ENCODE measurements at regions not wholly inside any gene's neighbourhood (a gene's known extent, or its start where the extent isn't known, plus 50 kb on each side); places are given as distances from the start of the nearest gene placed in this dataset.

- Histone ChIP-seq H4K20me1 (no peaks in the 10 kb centered on the region), H3K36me3 (no peaks in the 10 kb centered on the region), H3K4me2 (no peak overlapping the region), H3K9me3 (replicated peaks in 1 of 11) (peaks cover 6 to 20% (median 15%) of the 10 kb centered on the region in 11 experiments; a peak in 20 of 22 replicates), H3K4me3 (no peak overlapping the region), H3K4me1 (0 out of 20 replicates have a peak, but pooled peaks cover 0 to 5% (median 0%) of the 10 kb centered on the region in 10 experiments), H3K9ac (no peak overlapping the region), H3K27me3 (no peaks in the 10 kb centered on the region), H3K27ac (no peak overlapping the region)
- TF ChIP-seq Cebpa-rat (IDR thresholded peaks at IDR 0.05), result no peak
Measured at GRCh38 chr10:105706281-105707026, 1065.4 kb downstream of the SORCS3 start.

- Histone ChIP-seq H3K4me3 (no peak overlapping the region), H3K4me1 (no peaks in the 10 kb centered on the region), H4K20me1 (no peaks in the 10 kb centered on the region), H3K4me2 (no peak overlapping the region), H3K36me3 (no peaks in the 10 kb centered on the region), H3K27me3 (no peaks in the 10 kb centered on the region), H3K9ac (no peak overlapping the region), H3K9me3 (replicated peaks in 1 of 11) (no peaks in the 10 kb centered on the region), H3K27ac (no peak overlapping the region)
- no peak for TF ChIP-seq Cebpa-rat (IDR thresholded peaks at IDR 0.05)
Measured at GRCh38 chr10:105702211-105702610, 1061.1 kb downstream of the SORCS3 start.

DNA sequence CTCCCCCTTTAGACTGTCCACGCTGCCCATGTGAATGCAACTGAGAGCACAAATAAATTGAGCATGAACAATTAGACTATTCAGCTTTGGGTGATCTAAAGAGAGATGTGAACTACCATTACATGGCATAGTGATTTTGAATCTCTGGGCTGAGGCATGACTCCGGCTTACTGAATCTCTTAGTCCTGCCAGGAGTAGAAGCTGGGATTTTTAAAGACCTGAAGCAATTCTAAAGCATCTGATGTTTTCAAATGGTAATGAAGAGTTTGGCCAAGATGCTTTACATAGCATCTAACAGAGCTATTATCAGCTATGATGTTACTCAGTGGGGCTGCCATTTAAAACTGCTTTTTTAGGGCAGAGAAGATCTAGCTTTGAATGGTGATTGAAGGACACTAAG lies 1059.1 kb downstream of the SORCS3 start:
- TF ChIP-seq Cebpa-rat (IDR thresholded peaks at IDR 0.05), result no peak
- H3K4me3 ChIP-seq, result no peak overlapping the region
- H3K27me3 ChIP-seq, result no peaks in the 10 kb centered on the region

DNA sequence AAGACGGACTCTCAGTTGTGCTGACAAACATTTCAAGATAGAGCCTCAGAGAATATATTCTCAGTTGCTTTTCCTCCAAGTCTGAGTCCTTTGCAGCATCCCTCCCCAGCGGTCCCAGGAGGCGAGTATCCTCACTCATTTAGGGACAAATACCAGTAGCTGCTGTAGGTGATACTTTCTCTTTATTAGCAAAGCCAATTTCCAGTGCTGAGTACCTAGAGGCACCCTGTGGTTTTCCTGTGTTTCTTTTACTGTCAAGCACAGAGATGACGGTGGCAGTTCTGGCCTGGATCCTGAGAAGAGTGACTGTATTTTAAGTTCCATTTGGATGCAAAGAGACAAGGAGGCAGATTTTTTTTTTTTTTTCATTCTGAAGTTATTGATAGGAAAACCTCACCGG lies 1058.4 kb downstream of the SORCS3 start:
- Histone ChIP-seq H3K4me1 (no peaks in the 10 kb centered on the region), H4K20me1 (no peaks in the 10 kb centered on the region), H3K9ac (no peak overlapping the region), H3K27me3 (no peaks in the 10 kb centered on the region), H3K4me2 (no peak overlapping the region), H3K4me3 (no peak overlapping the region), H3K36me3 (no peaks in the 10 kb centered on the region), H3K27ac (no peak overlapping the region), H3K9me3 (replicated peaks in 1 of 11) (no peaks in the 10 kb centered on the region)
- no peak for TF ChIP-seq Cebpa-rat (IDR thresholded peaks at IDR 0.05)

More for the DNA sequence above, 1059.1 kb downstream of the SORCS3 start:
- Histone ChIP-seq H3K9me3 (replicated peaks in 1 of 11) (no peaks in the 10 kb centered on the region), H4K20me1 (no peaks in the 10 kb centered on the region), H3K27ac (no peak overlapping the region), H3K9ac (no peak overlapping the region), H3K4me2 (no peak overlapping the region), H3K4me1 (no peaks in the 10 kb centered on the region), H3K36me3 (no peaks in the 10 kb centered on the region)

DNA sequence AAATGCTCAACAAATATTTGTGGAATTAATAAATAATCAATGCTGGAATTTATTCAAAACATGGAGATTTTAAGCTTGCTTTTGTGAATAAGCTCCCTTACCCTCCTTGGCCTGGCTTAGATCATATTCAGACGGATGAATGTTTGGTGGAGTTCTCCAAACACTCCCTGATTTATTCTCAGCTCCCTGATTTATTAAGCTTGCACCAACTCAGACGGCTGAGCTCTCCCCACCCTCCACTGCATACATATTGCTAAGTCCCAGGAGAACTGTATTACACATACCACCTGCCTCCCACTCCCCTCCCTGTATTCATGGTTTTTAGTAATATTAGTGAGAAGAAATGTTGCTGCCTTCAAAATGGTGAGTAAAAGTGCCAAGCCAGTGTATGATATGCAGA lies 1057.5 kb downstream of the SORCS3 start:
- H3K9me3 ChIP-seq (replicated peaks in 1 of 11), result no peaks in the 10 kb centered on the region
- no peak overlapping the region for H3K4me2 ChIP-seq
- H3K9ac ChIP-seq, result no peak overlapping the region
- H3K27me3 ChIP-seq, result no peaks in the 10 kb centered on the region
- H3K4me3 ChIP-seq, result no peak overlapping the region
- no peak overlapping the region for H3K27ac ChIP-seq
- TF ChIP-seq Cebpa-rat (IDR thresholded peaks at IDR 0.05), result no peak
- no peaks in the 10 kb centered on the region for H4K20me1 ChIP-seq
- no peaks in the 10 kb centered on the region for H3K36me3 ChIP-seq
- no peaks in the 10 kb centered on the region for H3K4me1 ChIP-seq

DNA sequence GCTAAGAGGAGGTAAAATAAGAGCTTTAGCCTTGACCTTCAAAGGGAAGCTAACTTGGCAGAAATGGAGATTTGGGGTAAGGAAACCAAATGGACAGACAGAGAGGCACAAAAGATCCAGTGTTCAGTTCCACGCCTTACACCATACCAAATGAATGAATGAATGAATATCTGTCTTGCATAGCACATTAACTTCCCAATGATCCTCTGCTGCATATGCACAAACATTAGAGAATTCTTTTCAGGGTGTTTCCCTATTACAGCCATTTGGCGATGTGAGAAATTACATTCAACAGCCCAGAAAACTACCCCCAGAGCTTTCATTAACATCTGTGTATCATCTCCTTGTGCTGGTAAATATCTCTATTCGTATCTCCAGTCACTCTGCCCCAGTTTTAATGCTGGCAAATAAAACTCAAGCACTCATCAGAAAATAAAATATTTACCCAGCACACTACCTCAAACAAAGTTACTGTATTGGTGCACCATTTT lies 1056.2 kb downstream of the SORCS3 start:
- no peak overlapping the region for H3K9ac ChIP-seq
- H3K4me2 ChIP-seq, result no peak overlapping the region
- no peaks in the 10 kb centered on the region for H3K9me3 ChIP-seq (replicated peaks in 1 of 11)
- TF ChIP-seq Cebpa-rat (IDR thresholded peaks at IDR 0.05), result no peak
- no peaks in the 10 kb centered on the region for H3K36me3 ChIP-seq
- H3K4me3 ChIP-seq, result no peak overlapping the region
- no peaks in the 10 kb centered on the region for H3K4me1 ChIP-seq
- no peaks in the 10 kb centered on the region for H4K20me1 ChIP-seq
- H3K27ac ChIP-seq, result no peak overlapping the region
- no peaks in the 10 kb centered on the region for H3K27me3 ChIP-seq

- no peak for TF ChIP-seq Cebpa-rat (IDR thresholded peaks at IDR 0.05)
- H3K27me3 ChIP-seq, result no peaks in the 10 kb centered on the region
- no peak overlapping the region for H3K4me3 ChIP-seq
- H3K9ac ChIP-seq, result no peak overlapping the region
- no peaks in the 10 kb centered on the region for H3K4me1 ChIP-seq
- H3K27ac ChIP-seq, result no peak overlapping the region
- no peak overlapping the region for H3K4me2 ChIP-seq
- no peaks in the 10 kb centered on the region for H3K9me3 ChIP-seq (replicated peaks in 1 of 11)
- H4K20me1 ChIP-seq, result no peaks in the 10 kb centered on the region
- no peaks in the 10 kb centered on the region for H3K36me3 ChIP-seq
Measured at GRCh38 chr10:105691811-105692210, 1050.7 kb downstream of the SORCS3 start.

DNA sequence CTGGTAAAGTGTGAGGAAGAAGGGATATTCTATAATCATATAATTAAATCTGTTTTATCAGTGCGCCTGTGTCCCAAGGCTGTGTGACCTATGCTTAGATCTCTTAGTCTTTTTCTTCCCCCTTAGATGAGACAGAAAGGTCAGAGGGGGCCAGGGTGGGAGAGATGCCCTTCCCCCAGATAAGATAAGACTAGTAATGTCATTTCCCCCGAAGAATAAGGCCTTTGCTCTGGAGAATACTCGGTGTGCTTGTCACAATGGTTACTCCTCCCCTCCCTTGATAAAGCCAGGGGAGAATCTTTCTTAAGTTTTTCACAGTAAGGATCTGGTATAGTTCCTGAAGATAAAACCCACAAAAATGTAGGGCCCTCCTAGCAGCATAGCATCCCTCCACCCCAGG lies 1041.8 kb downstream of the SORCS3 start:
- Histone ChIP-seq H3K27ac (no peak overlapping the region), H3K9me3 (replicated peaks in 1 of 11) (peaks cover 0 to 13% (median 10%) of the 10 kb centered on the region in 11 experiments; a peak in 7 of 22 replicates), H3K4me3 (no peak overlapping the region), H3K4me2 (no peak overlapping the region), H3K27me3 (no peaks in the 10 kb centered on the region), H4K20me1 (no peaks in the 10 kb centered on the region), H3K36me3 (no peaks in the 10 kb centered on the region), H3K4me1 (no peaks in the 10 kb centered on the region), H3K9ac (no peak overlapping the region)
- TF ChIP-seq Cebpa-rat (IDR thresholded peaks at IDR 0.05), result no peak

DNA sequence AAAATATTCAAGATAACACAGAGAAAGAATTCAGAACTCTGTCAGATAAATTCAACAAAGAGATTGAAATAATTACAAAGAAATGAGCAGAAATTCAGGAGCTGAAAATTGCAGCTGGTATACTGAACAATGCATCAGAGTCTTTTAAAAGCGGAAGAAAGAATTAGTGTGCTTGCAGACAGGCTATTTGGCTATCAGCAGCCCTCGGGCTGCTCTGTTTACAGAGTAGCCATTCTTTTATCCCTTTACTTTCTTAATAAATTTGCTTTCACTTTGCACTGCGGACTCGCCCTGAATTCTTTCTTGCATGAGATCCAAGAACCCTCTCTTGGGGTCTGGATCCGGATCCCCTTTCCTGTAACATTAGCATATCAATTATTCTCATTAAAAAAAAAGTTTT lies 1040.0 kb downstream of the SORCS3 start:
- H3K27me3 ChIP-seq, result no peaks in the 10 kb centered on the region
- no peak overlapping the region for H3K9ac ChIP-seq
- TF ChIP-seq Cebpa-rat (IDR thresholded peaks at IDR 0.05), result no peak
- H3K27ac ChIP-seq, result no peak overlapping the region
- no peaks in the 10 kb centered on the region for H3K36me3 ChIP-seq
- peaks cover 0 to 13% (median 10%) of the 10 kb centered on the region in 11 experiments; a peak in 7 of 22 replicates for H3K9me3 ChIP-seq (replicated peaks in 1 of 11)
- H3K4me1 ChIP-seq, result no peaks in the 10 kb centered on the region
- H4K20me1 ChIP-seq, result no peaks in the 10 kb centered on the region
- no peak overlapping the region for H3K4me3 ChIP-seq
- H3K4me2 ChIP-seq, result no peak overlapping the region

DNA sequence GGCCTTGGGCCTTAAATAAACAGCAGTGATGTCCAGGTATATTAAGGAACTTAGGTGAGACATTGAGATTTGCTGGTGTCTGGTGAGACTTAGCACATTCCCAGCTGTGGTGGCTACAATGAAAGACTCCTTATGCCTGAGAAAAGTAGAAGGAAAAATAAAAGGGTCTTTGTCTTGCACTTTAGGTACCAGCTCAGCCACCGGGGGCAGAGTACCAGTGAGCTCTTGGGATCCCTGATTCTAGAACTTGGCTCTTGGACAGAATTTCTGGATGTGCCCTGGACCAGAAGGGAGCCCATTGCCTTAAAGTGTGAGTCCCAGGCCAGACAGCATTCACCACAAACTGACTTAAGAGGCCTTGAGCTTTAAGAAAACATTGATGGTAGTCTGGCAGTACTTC lies 1038.7 kb downstream of the SORCS3 start:
- no peak for TF ChIP-seq Cebpa-rat (IDR thresholded peaks at IDR 0.05)
- no peak overlapping the region for H3K27ac ChIP-seq
- no peaks in the 10 kb centered on the region for H3K4me1 ChIP-seq
- peaks cover 0 to 13% (median 10%) of the 10 kb centered on the region in 11 experiments; a peak in 7 of 22 replicates for H3K9me3 ChIP-seq (replicated peaks in 1 of 11)
- H4K20me1 ChIP-seq, result no peaks in the 10 kb centered on the region
- no peak overlapping the region for H3K4me3 ChIP-seq
- H3K4me2 ChIP-seq, result no peak overlapping the region
- no peaks in the 10 kb centered on the region for H3K27me3 ChIP-seq
- H3K9ac ChIP-seq, result no peak overlapping the region
- H3K36me3 ChIP-seq, result no peaks in the 10 kb centered on the region
